ENCODE measurements at regions not wholly inside any gene's neighbourhood (a gene's known extent, or its start where the extent isn't known, plus 50 kb on each side); places are given as distances from the start of the nearest gene placed in this dataset.

- no peak overlapping the region for H3K4me3 Mint-ChIP-seq
- peaks cover 16% of the 10 kb centered on the region for H3K27me3 Mint-ChIP-seq
- H3K27ac Mint-ChIP-seq: no peak overlapping the region
- peaks cover 2% of the 10 kb centered on the region for H3K36me3 Mint-ChIP-seq
- peaks cover 11% of the 10 kb centered on the region for H3K9me3 Mint-ChIP-seq (ENCODE audit: low read depth)
- H3K4me1 Mint-ChIP-seq (ENCODE audit: low read depth): no peaks in the 10 kb centered on the region
Observed at GRCh38 chr6:133697185-133697584, 191.7 kb upstream of the TCF21 start.

DNA sequence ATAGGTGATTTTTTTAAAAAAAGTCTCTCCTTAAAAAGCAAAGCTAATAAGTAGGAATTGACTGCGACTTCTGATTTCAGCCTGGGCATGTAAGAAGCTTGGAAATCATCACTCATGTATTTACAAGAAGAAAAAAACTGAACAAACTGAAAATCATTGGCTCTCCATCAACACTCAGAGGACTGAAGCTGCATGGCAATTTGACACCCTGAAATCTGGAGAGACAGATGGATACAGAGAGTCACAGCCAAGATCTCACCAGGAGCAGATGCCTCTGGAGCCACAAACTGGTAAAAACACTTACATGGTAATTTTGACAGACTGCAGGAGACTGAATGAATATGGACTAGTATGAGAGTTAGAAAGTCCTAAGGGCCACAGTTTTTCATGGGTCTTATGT, 191.2 kb upstream of the TCF21 start:
- Mint-ChIP-seq H3K4me3 (no peak overlapping the region), H3K9me3 (ENCODE audit: low read depth) (peaks cover 11% of the 10 kb centered on the region), H3K27me3 (peaks cover 18% of the 10 kb centered on the region), H3K27ac (no peak overlapping the region), H3K4me1 (ENCODE audit: low read depth) (no peaks in the 10 kb centered on the region), H3K36me3 (peaks cover 2% of the 10 kb centered on the region)

DNA sequence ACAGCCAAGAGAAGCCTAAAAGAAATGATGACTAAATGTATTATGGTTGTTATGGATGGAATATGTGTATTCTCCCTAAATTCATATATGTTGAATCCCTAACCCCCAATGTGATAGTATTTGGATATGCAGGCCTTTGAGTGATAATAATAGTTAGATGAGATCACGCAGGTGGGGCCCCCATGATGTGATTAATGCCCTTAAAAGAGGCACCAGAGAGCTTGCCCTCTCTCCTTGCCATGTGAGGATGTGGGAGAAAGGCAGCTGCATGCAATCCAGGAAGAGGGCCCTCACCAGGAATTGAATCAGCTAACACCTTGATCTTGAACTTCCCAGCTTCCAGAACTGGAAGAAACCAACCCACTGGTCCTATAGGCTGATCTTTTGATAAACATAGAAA, 190.6 kb upstream of the TCF21 start:
- no peak overlapping the region for H3K27ac Mint-ChIP-seq
- no peak overlapping the region for H3K4me3 Mint-ChIP-seq
- peaks cover 18% of the 10 kb centered on the region for H3K27me3 Mint-ChIP-seq
- H3K9me3 Mint-ChIP-seq (ENCODE audit: low read depth): peaks cover 11% of the 10 kb centered on the region
- peaks cover 2% of the 10 kb centered on the region for H3K36me3 Mint-ChIP-seq
- H3K4me1 Mint-ChIP-seq (ENCODE audit: low read depth): no peaks in the 10 kb centered on the region

GRCh38 chr6:133699741-133700385, 189.1 kb upstream of the TCF21 start:
- Mint-ChIP-seq H3K4me1 (ENCODE audit: low read depth) (no peaks in the 10 kb centered on the region), H3K4me3 (no peak overlapping the region), H3K36me3 (peaks cover 2% of the 10 kb centered on the region), H3K27me3 (peaks cover 16% of the 10 kb centered on the region), H3K9me3 (ENCODE audit: low read depth) (peaks cover 11% of the 10 kb centered on the region), H3K27ac (no peak overlapping the region)

DNA sequence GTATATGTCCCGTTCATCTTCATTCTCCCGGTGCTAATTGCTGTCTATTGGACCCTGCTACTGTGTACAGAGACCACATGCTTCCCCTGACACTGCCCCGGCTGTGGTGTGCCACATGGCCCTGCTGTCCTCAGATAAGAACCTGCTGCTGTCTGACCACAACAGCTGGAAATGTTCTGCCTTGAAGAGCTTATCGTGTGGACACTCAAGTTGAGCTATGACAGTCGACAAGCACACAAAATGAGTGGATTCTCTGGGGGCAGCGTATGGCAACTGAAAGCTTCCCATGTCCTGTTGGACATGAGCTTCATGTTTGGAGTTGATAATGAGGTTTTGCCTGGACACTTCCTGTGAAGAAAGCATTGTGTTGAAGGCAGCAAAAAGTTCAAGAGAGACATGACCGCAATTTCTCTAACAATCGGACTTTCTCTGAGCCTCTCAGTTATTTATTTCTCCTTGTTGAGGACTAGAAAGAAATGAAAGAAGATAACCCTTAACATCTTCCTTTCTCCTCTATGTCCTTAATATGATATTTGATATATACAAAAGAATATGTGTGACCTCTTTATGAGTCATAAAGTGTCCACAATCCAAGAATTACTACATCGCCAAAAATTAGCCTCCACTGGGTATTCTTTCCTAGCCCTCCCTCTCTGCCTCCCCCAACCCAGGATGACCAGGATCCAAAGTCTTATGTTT, 187.1 kb upstream of the TCF21 start:
- H3K4me1 Mint-ChIP-seq (ENCODE audit: low read depth): no peaks in the 10 kb centered on the region

GRCh38 chr6:133704371-133704770, 184.5 kb upstream of the TCF21 start:
- peaks cover 13% of the 10 kb centered on the region for H3K27me3 Mint-ChIP-seq
- H3K36me3 Mint-ChIP-seq: peaks cover 2% of the 10 kb centered on the region
- H3K9me3 Mint-ChIP-seq (ENCODE audit: low read depth): peaks cover 5% of the 10 kb centered on the region
- H3K4me3 Mint-ChIP-seq: no peak overlapping the region
- no peak overlapping the region for H3K27ac Mint-ChIP-seq
- peaks cover 1% of the 10 kb centered on the region for H3K4me1 Mint-ChIP-seq (ENCODE audit: low read depth)

More for the DNA sequence above, 187.1 kb upstream of the TCF21 start:
- Mint-ChIP-seq H3K27ac (no peak overlapping the region), H3K4me3 (no peak overlapping the region), H3K36me3 (peaks cover 2% of the 10 kb centered on the region), H3K9me3 (ENCODE audit: low read depth) (peaks cover 5% of the 10 kb centered on the region), H3K27me3 (peaks cover 13% of the 10 kb centered on the region)

- Mint-ChIP-seq H3K36me3 (peaks cover under 1% of the 10 kb centered on the region), H3K4me3 (no peak overlapping the region), H3K27me3 (peaks cover 11% of the 10 kb centered on the region), H3K27ac (no peak overlapping the region), H3K9me3 (ENCODE audit: low read depth) (peaks cover 2% of the 10 kb centered on the region), H3K4me1 (ENCODE audit: low read depth) (peaks cover 1% of the 10 kb centered on the region)
Observed at GRCh38 chr6:133705066-133705465, 183.8 kb upstream of the TCF21 start.

GRCh38 chr6:133705731-133706130, 183.2 kb upstream of the TCF21 start:
- peaks cover 1% of the 10 kb centered on the region for H3K4me1 Mint-ChIP-seq (ENCODE audit: low read depth)
- no peak overlapping the region for H3K4me3 Mint-ChIP-seq
- H3K36me3 Mint-ChIP-seq: no peaks in the 10 kb centered on the region
- H3K27me3 Mint-ChIP-seq: peaks cover 11% of the 10 kb centered on the region
- no peak overlapping the region for H3K27ac Mint-ChIP-seq
- no peaks in the 10 kb centered on the region for H3K9me3 Mint-ChIP-seq (ENCODE audit: low read depth)

GRCh38 chr6:133707456-133707855, 181.5 kb upstream of the TCF21 start:
- Mint-ChIP-seq H3K4me1 (ENCODE audit: low read depth) (peaks cover 1% of the 10 kb centered on the region), H3K4me3 (no peak overlapping the region), H3K36me3 (no peaks in the 10 kb centered on the region), H3K27me3 (peaks cover under 1% of the 10 kb centered on the region), H3K9me3 (ENCODE audit: low read depth) (no peaks in the 10 kb centered on the region), H3K27ac (no peak overlapping the region)

DNA sequence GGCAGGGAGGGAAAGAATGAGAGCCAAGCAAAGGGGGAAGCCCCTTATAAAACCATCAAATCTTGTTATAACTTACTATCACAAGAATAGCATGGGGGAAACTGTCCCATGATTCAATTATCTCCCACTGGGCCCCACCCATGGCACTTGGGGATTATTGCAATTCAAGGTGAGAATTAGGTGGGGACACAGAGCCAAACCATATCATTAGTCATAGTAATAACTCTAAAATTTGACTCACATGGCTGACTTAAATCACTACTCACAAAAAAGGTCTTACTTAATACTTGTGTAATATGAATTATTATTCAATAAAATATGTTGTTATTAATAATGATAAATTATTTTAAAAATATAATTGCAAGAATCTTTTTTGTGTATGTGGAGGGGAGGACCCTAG, 178.1 kb upstream of the TCF21 start:
- no peak overlapping the region for H3K27ac Mint-ChIP-seq
- H3K27me3 Mint-ChIP-seq: peaks cover 5% of the 10 kb centered on the region
- H3K4me1 Mint-ChIP-seq (ENCODE audit: low read depth): peaks cover 1% of the 10 kb centered on the region
- no peak overlapping the region for H3K4me3 Mint-ChIP-seq
- no peaks in the 10 kb centered on the region for H3K36me3 Mint-ChIP-seq
- H3K9me3 Mint-ChIP-seq (ENCODE audit: low read depth): no peaks in the 10 kb centered on the region

DNA sequence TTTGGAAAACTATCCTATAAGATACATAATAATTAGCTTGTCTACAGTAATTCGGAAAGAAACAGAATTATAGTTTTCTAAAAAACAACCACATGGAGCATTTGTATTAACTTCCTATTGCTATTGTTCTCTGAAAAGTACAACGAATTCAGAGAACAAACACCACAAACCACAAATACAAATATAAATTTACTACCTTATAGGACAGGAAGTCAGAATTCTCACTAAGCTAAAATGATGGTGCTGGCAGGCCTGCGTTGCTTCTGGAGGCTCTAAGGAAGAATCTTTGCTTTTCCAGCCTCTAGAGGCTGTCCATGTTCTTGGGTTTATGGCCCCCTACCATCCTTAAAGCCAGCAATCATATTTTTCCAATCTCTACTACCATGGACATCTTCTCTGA, 173.6 kb upstream of the TCF21 start:
- H3K27ac Mint-ChIP-seq: no peak overlapping the region
- no peaks in the 10 kb centered on the region for H3K36me3 Mint-ChIP-seq
- H3K9me3 Mint-ChIP-seq (ENCODE audit: low read depth): no peaks in the 10 kb centered on the region
- no peak overlapping the region for H3K4me3 Mint-ChIP-seq
- H3K4me1 Mint-ChIP-seq (ENCODE audit: low read depth): no peaks in the 10 kb centered on the region
- H3K27me3 Mint-ChIP-seq: peaks cover 5% of the 10 kb centered on the region

GRCh38 chr6:133724726-133725125, 164.2 kb upstream of the TCF21 start:
- no peaks in the 10 kb centered on the region for H3K36me3 Mint-ChIP-seq
- H3K4me1 Mint-ChIP-seq (ENCODE audit: low read depth): no peaks in the 10 kb centered on the region

GRCh38 chr6:133726188-133726587, 162.7 kb upstream of the TCF21 start:
- Mint-ChIP-seq H3K4me3 (no peak overlapping the region), H3K4me1 (ENCODE audit: low read depth) (no peaks in the 10 kb centered on the region), H3K9me3 (ENCODE audit: low read depth) (peaks cover 15% of the 10 kb centered on the region)

More at GRCh38 chr6:133724726-133725125, 164.2 kb upstream of the TCF21 start:
- H3K9me3 Mint-ChIP-seq (ENCODE audit: low read depth): peaks cover 15% of the 10 kb centered on the region
- peaks cover 4% of the 10 kb centered on the region for H3K27me3 Mint-ChIP-seq
- H3K27ac Mint-ChIP-seq: no peak overlapping the region
- H3K4me3 Mint-ChIP-seq: no peak overlapping the region

DNA sequence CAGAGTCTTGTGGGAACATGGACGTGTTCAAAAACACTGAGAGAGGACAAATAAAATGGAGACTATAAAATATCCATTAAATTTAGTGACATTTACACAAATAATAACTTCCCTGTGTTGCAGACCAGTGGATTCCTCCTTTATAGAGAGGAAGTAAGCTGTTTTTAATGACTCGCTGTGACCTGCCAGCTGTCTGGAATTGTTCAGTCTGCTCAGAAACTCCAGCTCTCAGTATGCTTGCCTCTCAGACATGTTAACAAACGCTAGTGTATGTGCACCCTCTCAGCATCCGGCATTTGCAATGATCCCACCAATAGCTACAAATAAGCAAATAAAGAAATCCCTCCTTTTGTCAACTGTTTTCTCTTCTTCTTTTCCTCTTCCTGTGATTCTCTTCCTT, 158.0 kb upstream of the TCF21 start:
- H3K27me3 Mint-ChIP-seq: peaks cover 1% of the 10 kb centered on the region
- no peaks in the 10 kb centered on the region for H3K36me3 Mint-ChIP-seq
- no peaks in the 10 kb centered on the region for H3K4me1 Mint-ChIP-seq (ENCODE audit: low read depth)
- no peak overlapping the region for H3K4me3 Mint-ChIP-seq
- H3K27ac Mint-ChIP-seq: no peak overlapping the region
- peaks cover 13% of the 10 kb centered on the region for H3K9me3 Mint-ChIP-seq (ENCODE audit: low read depth)

More at GRCh38 chr6:133726188-133726587, 162.7 kb upstream of the TCF21 start:
- Mint-ChIP-seq H3K36me3 (no peaks in the 10 kb centered on the region), H3K27me3 (peaks cover 4% of the 10 kb centered on the region), H3K27ac (no peak overlapping the region)

DNA sequence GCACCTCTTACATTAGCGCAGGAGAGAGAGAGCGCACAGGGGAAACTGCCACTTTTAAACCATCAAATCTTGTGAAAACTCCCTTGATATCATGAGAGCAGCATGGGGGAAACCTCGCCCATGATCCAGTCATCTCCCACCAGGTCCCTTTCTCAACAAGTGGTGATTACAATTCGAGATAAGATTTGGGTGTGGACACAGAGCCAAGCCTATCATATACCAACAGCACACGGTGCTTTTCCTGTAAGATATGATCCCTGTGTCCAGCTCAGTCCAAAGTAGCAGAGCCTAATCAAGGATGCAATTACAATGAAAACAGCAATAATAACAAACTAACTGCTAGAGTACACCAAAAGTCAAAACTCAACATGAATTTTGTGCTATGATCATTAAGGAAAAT, 148.7 kb upstream of the TCF21 start:
- H3K36me3 Mint-ChIP-seq: no peaks in the 10 kb centered on the region
- H3K4me1 Mint-ChIP-seq (ENCODE audit: low read depth): no peaks in the 10 kb centered on the region
- H3K27ac Mint-ChIP-seq: no peak overlapping the region
- no peaks in the 10 kb centered on the region for H3K9me3 Mint-ChIP-seq (ENCODE audit: low read depth)
- H3K4me3 Mint-ChIP-seq: no peak overlapping the region
- H3K27me3 Mint-ChIP-seq: peaks cover 1% of the 10 kb centered on the region

DNA sequence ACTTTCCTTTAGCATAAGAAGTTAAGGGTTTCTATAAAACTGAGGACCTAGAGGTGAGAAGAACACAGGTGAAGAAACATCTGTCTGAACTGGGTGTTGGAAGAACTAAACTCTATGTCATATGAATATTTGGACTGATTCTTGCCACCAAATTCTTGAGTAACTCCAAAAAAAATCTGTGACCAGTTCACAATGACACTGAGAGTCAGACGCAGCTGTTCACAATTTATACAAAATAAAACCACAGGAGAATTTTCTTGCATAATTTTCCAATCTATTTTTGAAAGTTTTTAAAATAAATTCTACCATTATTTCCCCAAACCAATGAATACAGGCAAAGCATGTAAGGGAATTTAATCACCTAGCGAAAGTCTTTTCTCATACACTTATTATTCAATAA, 148.1 kb upstream of the TCF21 start:
- Mint-ChIP-seq H3K9me3 (ENCODE audit: low read depth) (no peaks in the 10 kb centered on the region), H3K27ac (no peak overlapping the region)

More for the DNA sequence above, 148.1 kb upstream of the TCF21 start:
- peaks cover 1% of the 10 kb centered on the region for H3K27me3 Mint-ChIP-seq
- H3K4me1 Mint-ChIP-seq (ENCODE audit: low read depth): no peaks in the 10 kb centered on the region
- H3K36me3 Mint-ChIP-seq: no peaks in the 10 kb centered on the region
- no peak overlapping the region for H3K4me3 Mint-ChIP-seq
